HepG2 (cell line): ENCODE measurements at regions not wholly inside any gene's neighbourhood (a gene's known extent, or its start where the extent isn't known, plus 50 kb on each side); places are given as distances from the start of the nearest gene placed in this dataset.

Experiments used
- BCLAF1 ChIP-seq: fragments of 450-650 bp; IDR thresholded peaks from 2 replicates; pipeline ENCODE4 v1.6.1; 2017; ENCODE audit warnings: mild to moderate bottlenecking
- DR1 ChIP-seq: sonication (generic); formaldehyde crosslinking; IDR thresholded peaks from 2 replicates; pipeline ENCODE4 v1.8.0; 2021; ENCODE audit warnings: mild to moderate bottlenecking, missing genetic modification reagents, inconsistent platforms
- E2F2 ChIP-seq: sonication (generic); formaldehyde crosslinking; IDR thresholded peaks from 2 replicates; pipeline ENCODE4 v1.4.0; 2020; ENCODE audit warnings: missing genetic modification reagents, borderline replicate concordance
- FOXO4 ChIP-seq: sonication (generic); formaldehyde crosslinking; conservative IDR thresholded peaks from 2 replicates; pipeline ENCODE4 v1.8.1; 2023; ENCODE audit warnings: missing genetic modification reagents
- LBX2 ChIP-seq: sonication (generic); formaldehyde crosslinking; IDR thresholded peaks from 2 replicates; pipeline ENCODE4 v1.5.0; 2020; ENCODE audit warnings: missing genetic modification reagents, mild to moderate bottlenecking, borderline replicate concordance
- NCOA5 ChIP-seq: sonication (generic); formaldehyde crosslinking; IDR thresholded peaks from 2 replicates; pipeline ENCODE4 v1.4.0; 2020; ENCODE audit warnings: missing genetic modification reagents
- SNAPC2 ChIP-seq: sonication (generic); formaldehyde crosslinking; IDR thresholded peaks from 2 replicates; pipeline ENCODE4 v1.8.1; 2022; ENCODE audit warnings: mild to moderate bottlenecking, missing genetic modification reagents
- TOPORS ChIP-seq: sonication (generic); formaldehyde crosslinking; IDR thresholded peaks from 2 replicates; pipeline ENCODE4 v1.8.0; 2023; ENCODE audit warnings: mild to moderate bottlenecking, missing genetic modification reagents
- ZFP90 ChIP-seq: sonication (generic); formaldehyde crosslinking; IDR thresholded peaks from 2 replicates; pipeline ENCODE4 v1.8.0; 2022; ENCODE audit warnings: missing genetic modification reagents, mild to moderate bottlenecking, inconsistent platforms, borderline replicate concordance
- ZNF512 ChIP-seq: sonication (generic); formaldehyde crosslinking; IDR thresholded peaks from 2 replicates; pipeline ENCODE4 v1.4.0; 2020; ENCODE audit warnings: mild to moderate bottlenecking, missing genetic modification reagents
- ZNF513 ChIP-seq: sonication (generic); formaldehyde crosslinking; conservative IDR thresholded peaks from 2 replicates; pipeline ENCODE4 v1.5.0; 2020; ENCODE audit warnings: missing genetic modification reagents
- ZNF737 ChIP-seq: sonication (generic); formaldehyde crosslinking; IDR thresholded peaks from 2 replicates; pipeline ENCODE4 v1.5.0; 2020; ENCODE audit warnings: missing genetic modification reagents, mild to moderate bottlenecking, borderline replicate concordance
- ZNF770 ChIP-seq: sonication (generic); formaldehyde crosslinking; IDR thresholded peaks from 2 replicates; pipeline ENCODE4 v1.5.0; 2020; ENCODE audit warnings: mild to moderate bottlenecking, missing genetic modification reagents
- ZNF773 ChIP-seq: sonication (generic); formaldehyde crosslinking; IDR thresholded peaks from 2 replicates; pipeline ENCODE4 v1.4.0; 2020; ENCODE audit warnings: missing genetic modification reagents, borderline replicate concordance

- TF ChIP-seq NCOA5 (CRISPR knock-in tag), result no peak
- TF ChIP-seq TOPORS, result 0 out of 2 replicates have a peak, but pooled peaks have one; percentile 19
- TF ChIP-seq E2F2 (CRISPR knock-in tag), result 0 out of 2 replicates have a peak, but pooled peaks have one; percentile 14
- TF ChIP-seq BCLAF1, result no peak
- TF ChIP-seq ZNF737, result 0 out of 2 replicates have a peak, but pooled peaks have one; percentile 34
- peak; percentile 13; the same call in 1 of the 2 replicates for TF ChIP-seq ZFP90 (CRISPR knock-in tag)
- peak; percentile 57; the same call in 1 of the 2 replicates for TF ChIP-seq ZNF770 (CRISPR knock-in tag)
- TF ChIP-seq DR1 (CRISPR knock-in tag), result 0 out of 2 replicates have a peak, but pooled peaks have one; percentile 4
- TF ChIP-seq ZNF513 (CRISPR knock-in tag), result 0 out of 2 replicates have a peak, but pooled peaks have one; percentile 57
- TF ChIP-seq SNAPC2 (CRISPR knock-in tag), result peak; percentile 6; the same call in 1 of the 2 replicates
- 0 out of 2 replicates have a peak, but pooled peaks have one; percentile 14 for TF ChIP-seq ZNF773 (CRISPR knock-in tag)
- TF ChIP-seq FOXO4 (CRISPR knock-in tag), result no peak
- TF ChIP-seq ZNF512 (CRISPR knock-in tag), result peak; percentile 18; the same call in 1 of the 2 replicates
- 0 out of 2 replicates have a peak, but pooled peaks have one; percentile 53 for TF ChIP-seq LBX2 (CRISPR knock-in tag)
Measured at GRCh38 chr17:83151056-83151441, 71.6 kb downstream of the METRNL start (continued).
